ENCODE measurements at regions not wholly inside any gene's neighbourhood (a gene's known extent, or its start where the extent isn't known, plus 50 kb on each side); places are given as distances from the start of the nearest gene placed in this dataset.
"Not testable (repeated sequence)": the region's sequence is repeated elsewhere in the genome, so short reads cannot be mapped to it uniquely, and the experiment has no call there.

DNA sequence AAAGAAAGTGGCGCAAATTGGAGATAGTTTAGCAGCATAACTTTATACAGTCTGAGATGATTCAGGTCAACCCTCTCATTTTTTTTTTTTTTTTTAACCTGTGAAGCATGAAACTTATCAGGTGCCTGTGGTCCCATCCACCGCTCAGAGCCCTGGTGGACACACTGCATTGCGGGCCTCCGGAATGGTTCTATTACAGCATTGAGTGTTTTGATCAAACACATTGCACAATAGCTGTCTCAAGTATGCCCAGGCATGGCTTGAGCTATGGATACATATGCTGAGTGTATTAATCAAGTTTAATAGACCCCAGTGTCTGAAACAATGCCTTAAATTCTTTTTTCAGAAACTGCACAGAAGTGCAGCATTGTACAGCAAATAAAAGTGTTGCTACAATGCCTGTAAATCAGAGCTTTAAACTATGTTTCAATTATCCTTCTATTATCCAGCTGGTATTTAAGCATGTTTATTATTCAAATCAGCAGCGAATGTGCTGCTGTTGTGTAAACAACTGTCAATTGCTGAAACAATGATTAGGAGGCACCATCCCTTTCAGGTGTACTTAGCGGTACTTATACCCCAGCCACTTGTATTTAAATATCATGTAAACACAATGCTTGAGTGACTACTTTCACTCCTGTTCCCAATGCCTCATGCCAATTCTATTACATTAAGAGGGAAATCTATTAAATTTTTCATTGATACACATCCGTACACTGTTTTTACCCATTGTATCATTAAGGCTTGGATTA lies 456.6 kb downstream of the RPS6KC1 start:
- Mint-ChIP-seq H3K27ac (no peak overlapping the region), H3K27me3 (peaks cover 4% of the 10 kb centered on the region), H3K9me3 (ENCODE audit: low read depth) (peaks cover 8% of the 10 kb centered on the region), H3K4me3 (no peak overlapping the region), H3K36me3 (no peaks in the 10 kb centered on the region), H3K4me1 (ENCODE audit: low read depth) (no peaks in the 10 kb centered on the region)

DNA sequence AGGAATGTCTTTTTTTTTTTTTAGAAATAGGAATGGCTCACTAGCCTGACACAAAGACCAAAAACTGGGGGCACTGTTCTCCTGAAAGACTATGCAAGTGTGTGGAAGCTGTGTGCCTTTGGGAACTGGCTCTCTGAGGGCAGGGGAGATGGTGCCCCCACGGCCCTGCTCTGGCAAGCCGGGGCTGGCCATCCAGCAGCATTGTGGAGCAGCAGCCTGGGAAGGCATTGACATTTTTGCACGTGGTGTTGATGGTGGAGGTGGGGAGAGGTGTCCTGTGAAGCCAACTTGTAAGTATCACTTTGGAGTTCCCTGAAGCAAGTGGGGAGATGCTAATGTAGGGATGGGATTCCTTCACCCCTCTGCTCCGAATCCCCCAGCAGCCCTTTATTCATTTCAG lies 460.1 kb downstream of the RPS6KC1 start:
- Mint-ChIP-seq H3K27me3 (peaks cover 4% of the 10 kb centered on the region), H3K27ac (no peak overlapping the region), H3K36me3 (no peaks in the 10 kb centered on the region), H3K9me3 (ENCODE audit: low read depth) (no peaks in the 10 kb centered on the region), H3K4me3 (no peak overlapping the region), H3K4me1 (ENCODE audit: low read depth) (no peaks in the 10 kb centered on the region)

DNA sequence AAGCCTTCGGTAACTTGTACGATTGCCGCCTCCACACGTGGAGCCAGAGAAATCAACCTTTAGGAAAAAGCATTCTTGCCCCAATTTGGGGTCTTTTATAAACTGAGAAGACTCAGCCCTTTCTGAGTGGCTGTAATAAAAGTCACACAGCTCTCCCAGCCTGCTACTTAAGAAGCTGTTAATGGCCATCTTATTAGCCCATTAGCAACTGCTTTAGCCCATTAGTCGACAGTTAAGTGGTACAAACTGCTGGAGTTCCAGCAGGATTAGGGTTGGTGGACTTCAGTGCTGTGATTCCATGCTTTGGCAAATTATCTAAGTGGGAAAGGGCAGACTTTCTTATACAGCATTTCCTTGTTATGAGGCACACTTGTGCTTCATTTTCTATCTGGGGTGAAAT lies 461.3 kb downstream of the RPS6KC1 start:
- H3K27me3 Mint-ChIP-seq: peaks cover 4% of the 10 kb centered on the region
- no peaks in the 10 kb centered on the region for H3K4me1 Mint-ChIP-seq (ENCODE audit: low read depth)
- H3K36me3 Mint-ChIP-seq: no peaks in the 10 kb centered on the region
- H3K27ac Mint-ChIP-seq: no peak overlapping the region
- H3K4me3 Mint-ChIP-seq: no peak overlapping the region
- H3K9me3 Mint-ChIP-seq (ENCODE audit: low read depth): no peaks in the 10 kb centered on the region

DNA sequence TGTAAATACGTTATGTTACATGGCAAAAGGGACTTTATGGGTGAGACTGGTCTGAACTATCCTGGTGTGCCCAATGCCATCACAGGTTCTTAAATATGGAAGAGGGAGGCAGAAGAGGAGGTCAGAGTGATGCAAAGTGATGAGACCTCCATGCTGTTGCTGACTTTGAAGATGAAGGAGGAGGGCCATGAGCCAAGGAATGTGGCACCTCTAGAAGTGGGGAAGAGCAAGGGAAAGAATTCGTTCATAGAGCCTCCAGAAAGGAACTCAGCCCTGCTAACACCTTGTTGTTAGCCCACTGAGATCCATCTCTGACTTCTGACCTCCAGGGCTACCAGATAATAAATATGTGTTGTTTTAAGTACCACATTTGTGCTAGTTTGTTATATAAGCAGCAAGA lies 462.0 kb downstream of the RPS6KC1 start:
- H3K27ac Mint-ChIP-seq: no peak overlapping the region
- no peak overlapping the region for H3K4me3 Mint-ChIP-seq
- H3K27me3 Mint-ChIP-seq: peaks cover 4% of the 10 kb centered on the region
- H3K4me1 Mint-ChIP-seq (ENCODE audit: low read depth): no peaks in the 10 kb centered on the region
- no peaks in the 10 kb centered on the region for H3K9me3 Mint-ChIP-seq (ENCODE audit: low read depth)
- no peaks in the 10 kb centered on the region for H3K36me3 Mint-ChIP-seq

DNA sequence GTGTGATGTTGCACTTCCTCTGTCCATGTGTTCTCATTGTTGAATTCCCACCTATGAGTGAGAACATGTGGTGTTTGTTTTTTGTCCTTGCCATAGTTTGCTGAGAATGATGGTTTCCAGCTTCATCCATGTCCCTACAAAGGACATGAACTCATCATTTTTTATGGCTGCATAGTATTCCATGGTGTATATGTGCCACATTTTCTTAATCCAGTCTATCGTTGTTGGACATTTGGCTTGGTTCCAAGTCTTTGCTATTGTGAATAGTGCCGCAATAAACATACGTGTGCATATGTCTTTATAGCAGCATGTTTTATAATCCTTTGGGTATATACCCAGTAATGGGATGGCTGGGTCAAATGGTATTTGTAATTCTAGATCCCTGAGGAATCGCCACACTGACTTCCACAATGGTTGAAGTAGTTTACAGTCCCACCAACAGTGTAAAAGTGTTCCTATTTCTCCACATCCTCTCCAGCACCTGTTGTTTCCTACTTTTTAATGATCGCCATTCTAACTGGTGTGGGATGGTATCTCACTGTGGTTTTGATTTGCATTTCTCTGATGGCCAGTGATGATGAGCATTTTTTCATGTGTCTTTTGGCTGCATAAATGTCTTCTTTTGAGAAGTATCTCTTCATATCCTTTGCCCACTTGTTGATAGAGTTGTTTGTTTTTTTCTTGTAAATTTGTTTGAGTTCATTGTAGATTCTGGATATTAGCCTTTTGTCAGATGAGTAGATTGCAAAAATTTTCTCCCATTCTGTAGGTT lies 463.6 kb downstream of the RPS6KC1 start:
- not testable (repeated sequence) for H3K27ac Mint-ChIP-seq; H3K27me3 Mint-ChIP-seq; H3K36me3 Mint-ChIP-seq; H3K4me1 Mint-ChIP-seq (ENCODE audit: low read depth); H3K9me3 Mint-ChIP-seq (ENCODE audit: low read depth); H3K4me3 Mint-ChIP-seq

DNA sequence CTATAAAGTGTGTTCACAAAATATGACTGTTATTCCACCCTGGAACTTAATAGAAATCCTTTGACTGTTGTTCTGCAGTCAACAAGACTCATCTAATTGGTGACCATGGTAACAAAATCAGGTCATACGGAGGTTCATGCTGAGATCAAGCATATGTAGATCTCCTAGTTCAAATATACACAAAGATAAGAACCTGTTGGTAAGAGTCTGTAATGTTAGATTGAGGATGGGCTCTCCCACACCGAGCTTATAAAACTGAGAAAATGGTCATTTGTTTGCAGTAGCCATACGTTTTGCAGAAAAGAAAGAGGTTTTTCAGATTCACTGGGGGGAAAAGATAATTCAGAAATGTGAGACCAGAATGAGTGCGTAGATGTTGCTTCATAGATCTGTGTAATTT lies 468.1 kb downstream of the RPS6KC1 start:
- H3K27me3 Mint-ChIP-seq: peaks cover 14% of the 10 kb centered on the region
- peaks cover 5% of the 10 kb centered on the region for H3K9me3 Mint-ChIP-seq (ENCODE audit: low read depth)
- no peaks in the 10 kb centered on the region for H3K36me3 Mint-ChIP-seq
- no peak overlapping the region for H3K4me3 Mint-ChIP-seq
- H3K27ac Mint-ChIP-seq: no peak overlapping the region
- H3K4me1 Mint-ChIP-seq (ENCODE audit: low read depth): no peaks in the 10 kb centered on the region

DNA sequence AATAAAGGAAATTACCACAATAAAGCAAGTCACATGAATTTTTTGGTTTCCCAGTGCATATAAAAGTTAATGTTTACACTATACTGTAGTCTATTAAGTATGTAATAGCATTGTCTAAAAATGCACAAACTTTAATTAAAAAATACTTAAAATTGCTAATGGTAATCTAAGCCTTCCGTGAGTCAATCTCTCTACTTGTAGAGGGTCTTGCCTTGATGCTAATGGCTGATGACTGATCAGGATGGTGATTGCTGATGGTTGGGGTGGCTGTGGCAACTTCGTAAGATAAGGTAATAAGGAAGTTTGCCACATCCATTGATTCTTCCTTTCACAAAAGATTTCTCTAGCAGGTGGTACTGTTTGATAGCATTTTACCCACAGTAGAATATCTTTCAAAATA lies 466.6 kb upstream of the PROX1 start:
- Mint-ChIP-seq H3K9me3 (ENCODE audit: low read depth) (peaks cover 5% of the 10 kb centered on the region), H3K27me3 (peaks cover 14% of the 10 kb centered on the region), H3K4me3 (no peak overlapping the region), H3K27ac (no peak overlapping the region), H3K4me1 (ENCODE audit: low read depth) (no peaks in the 10 kb centered on the region), H3K36me3 (no peaks in the 10 kb centered on the region)

DNA sequence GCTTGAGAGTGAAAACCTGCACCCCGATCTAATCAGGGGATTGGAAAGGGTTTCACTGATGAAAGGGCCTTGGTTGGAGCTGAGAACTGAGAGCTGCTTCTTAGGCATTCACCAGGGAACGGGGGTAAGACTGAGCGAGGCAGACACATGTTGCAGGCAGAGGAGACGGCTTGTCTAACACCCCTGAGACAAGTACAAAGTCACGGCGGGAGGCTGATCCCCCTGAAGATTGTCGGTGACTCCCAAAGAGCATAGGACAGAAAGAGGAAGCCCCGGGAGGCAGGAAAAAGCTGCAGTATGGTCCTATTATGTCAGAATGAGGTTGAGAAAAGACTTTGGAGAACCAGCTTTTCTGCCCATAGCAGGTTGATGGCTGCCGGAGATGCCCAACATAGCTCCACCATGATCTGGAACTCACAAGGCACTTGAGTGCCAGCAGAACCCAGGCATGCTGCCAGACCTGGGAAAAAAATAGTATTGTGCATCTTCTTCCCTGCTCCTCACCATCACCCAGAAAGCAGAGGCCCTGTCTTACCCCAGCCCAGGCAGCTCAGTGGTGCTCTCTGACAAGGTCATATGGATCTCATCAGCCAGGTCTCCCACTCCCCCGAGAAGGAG lies 463.9 kb upstream of the PROX1 start:
- no peaks in the 10 kb centered on the region for H3K36me3 Mint-ChIP-seq
- no peak overlapping the region for H3K27ac Mint-ChIP-seq
- H3K4me3 Mint-ChIP-seq: no peak overlapping the region

DNA sequence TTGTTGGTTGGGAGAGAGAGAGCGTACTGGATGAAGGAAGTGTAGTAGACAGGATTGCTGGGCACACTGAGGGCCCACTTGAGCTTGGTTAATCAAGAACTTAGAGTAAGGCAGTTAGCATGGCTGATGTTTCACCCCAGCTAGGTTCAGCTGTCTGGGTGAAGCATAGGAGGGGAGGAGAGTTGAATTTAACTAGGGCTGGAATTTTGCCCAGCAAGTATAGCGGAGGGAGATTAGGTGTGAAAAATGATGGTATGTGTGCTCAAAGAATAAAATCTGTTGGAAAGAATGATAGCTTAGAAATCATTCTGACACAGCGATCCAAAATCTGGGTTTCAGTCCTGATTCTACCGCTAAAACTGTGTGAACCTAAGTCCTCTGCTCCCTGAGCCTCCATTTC lies 461.5 kb upstream of the PROX1 start:
- H3K27ac Mint-ChIP-seq: no peak overlapping the region
- H3K4me3 Mint-ChIP-seq: no peak overlapping the region
- H3K36me3 Mint-ChIP-seq: no peaks in the 10 kb centered on the region
- no peaks in the 10 kb centered on the region for H3K4me1 Mint-ChIP-seq (ENCODE audit: low read depth)
- peaks cover 5% of the 10 kb centered on the region for H3K9me3 Mint-ChIP-seq (ENCODE audit: low read depth)
- peaks cover 5% of the 10 kb centered on the region for H3K27me3 Mint-ChIP-seq

More for the DNA sequence above, 463.9 kb upstream of the PROX1 start:
- peaks cover 12% of the 10 kb centered on the region for H3K27me3 Mint-ChIP-seq
- no peaks in the 10 kb centered on the region for H3K4me1 Mint-ChIP-seq (ENCODE audit: low read depth)
- peaks cover 5% of the 10 kb centered on the region for H3K9me3 Mint-ChIP-seq (ENCODE audit: low read depth)

DNA sequence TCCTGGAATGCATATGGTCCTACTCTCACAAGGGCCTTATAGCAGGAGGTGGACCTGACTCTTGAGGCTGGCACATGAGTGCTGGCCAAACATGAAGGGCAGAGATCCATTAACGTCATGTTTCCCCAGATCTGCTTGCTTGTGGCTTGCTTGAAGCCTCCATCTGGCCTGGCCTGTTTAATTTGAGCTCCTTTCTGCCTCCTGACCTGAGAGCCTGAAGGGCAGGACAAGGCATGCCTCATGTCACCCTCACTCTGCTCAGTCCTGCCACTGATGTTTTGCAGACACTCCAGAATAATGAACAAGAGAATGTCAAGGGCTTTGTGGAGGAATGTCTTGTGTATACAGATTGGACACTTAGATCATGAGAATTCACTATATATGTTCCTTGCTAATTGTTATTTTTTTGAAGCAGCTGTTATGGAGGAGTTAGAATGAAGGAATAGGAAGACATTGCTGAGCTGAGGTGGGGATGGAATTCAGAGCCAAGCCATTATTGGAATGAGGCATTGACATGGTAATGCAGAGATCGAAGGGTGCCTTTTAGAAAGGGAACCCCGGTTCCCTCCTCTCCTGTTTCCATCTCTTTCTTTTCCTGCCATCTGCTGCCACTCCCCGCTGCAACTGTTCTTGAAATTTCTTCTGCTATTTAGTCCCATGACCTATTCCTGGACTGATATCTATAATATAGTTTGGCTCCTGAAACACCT lies 457.0 kb upstream of the PROX1 start:
- Mint-ChIP-seq H3K4me3 (no peak overlapping the region), H3K27ac (no peak overlapping the region), H3K4me1 (ENCODE audit: low read depth) (no peaks in the 10 kb centered on the region), H3K36me3 (no peaks in the 10 kb centered on the region), H3K9me3 (ENCODE audit: low read depth) (no peaks in the 10 kb centered on the region), H3K27me3 (no peaks in the 10 kb centered on the region)

DNA sequence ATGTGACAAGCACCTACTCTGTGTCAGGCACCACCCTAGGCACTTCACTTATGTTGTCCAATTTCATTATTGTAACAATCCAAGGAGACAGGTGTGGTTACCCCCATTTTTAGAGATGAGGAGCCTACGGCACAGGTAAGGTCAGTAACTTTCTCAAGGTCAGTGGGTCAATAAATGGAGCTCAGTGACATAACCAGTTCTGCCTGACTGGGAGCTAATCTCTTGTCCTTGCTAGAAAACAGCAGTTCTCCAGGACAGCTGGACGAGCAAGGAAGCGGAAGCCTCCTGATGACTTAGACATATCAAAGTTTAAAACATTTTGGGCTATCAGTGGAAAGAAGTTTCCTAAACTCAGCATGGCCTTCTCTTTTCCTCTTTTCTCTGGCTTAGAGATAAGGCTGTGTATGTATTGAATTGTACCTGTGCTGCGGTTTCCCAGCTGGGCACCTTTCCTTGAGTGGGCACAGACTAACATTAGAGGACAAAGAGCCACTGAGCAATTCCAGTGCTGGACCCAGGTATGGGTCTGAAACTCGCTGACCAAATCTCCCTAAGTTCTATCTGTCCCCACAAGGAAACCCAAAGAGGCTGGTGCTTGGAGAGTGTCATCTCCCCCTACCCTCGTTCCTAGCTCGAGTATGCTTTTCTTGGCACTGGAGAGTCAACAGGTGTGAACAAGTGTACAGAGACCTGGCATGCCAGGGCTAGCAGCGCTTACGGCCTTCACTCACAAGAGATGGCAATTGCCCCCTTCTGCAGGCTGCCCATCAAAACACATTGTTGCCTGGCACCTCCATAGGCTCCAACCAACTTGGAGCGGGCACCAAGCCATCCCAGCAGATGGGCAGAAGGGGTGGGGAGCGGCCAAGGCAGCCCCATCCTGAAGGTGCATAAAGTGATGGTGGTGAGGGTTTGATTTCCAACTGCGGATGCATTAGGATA lies 456.1 kb upstream of the PROX1 start:
- Mint-ChIP-seq H3K9me3 (ENCODE audit: low read depth) (no peaks in the 10 kb centered on the region), H3K36me3 (no peaks in the 10 kb centered on the region), H3K27me3 (no peaks in the 10 kb centered on the region), H3K27ac (no peak overlapping the region), H3K4me3 (no peak overlapping the region), H3K4me1 (ENCODE audit: low read depth) (no peaks in the 10 kb centered on the region)

DNA sequence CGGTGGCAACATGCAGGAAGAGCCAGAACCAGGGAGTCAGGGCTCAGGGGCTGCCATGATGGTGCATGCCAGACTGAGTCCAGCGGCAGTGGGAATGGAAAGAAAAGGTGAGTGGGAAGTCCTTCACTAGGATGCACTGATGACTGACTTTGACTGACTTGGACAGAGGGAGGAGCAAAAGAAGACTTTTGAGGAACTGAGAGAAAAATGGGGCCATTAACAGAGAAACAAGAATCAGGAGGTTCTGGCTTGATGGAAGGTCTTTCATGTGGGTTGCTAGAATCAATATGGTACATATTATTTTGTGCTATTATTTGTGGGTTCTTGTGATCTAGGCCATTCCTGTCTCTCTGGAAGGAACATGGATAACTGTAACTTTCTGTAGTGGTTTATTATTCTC lies 454.6 kb upstream of the PROX1 start:
- Mint-ChIP-seq H3K9me3 (ENCODE audit: low read depth) (no peaks in the 10 kb centered on the region), H3K4me3 (no peak overlapping the region), H3K27me3 (peaks cover 2% of the 10 kb centered on the region), H3K4me1 (ENCODE audit: low read depth) (no peaks in the 10 kb centered on the region), H3K27ac (no peak overlapping the region), H3K36me3 (no peaks in the 10 kb centered on the region)

DNA sequence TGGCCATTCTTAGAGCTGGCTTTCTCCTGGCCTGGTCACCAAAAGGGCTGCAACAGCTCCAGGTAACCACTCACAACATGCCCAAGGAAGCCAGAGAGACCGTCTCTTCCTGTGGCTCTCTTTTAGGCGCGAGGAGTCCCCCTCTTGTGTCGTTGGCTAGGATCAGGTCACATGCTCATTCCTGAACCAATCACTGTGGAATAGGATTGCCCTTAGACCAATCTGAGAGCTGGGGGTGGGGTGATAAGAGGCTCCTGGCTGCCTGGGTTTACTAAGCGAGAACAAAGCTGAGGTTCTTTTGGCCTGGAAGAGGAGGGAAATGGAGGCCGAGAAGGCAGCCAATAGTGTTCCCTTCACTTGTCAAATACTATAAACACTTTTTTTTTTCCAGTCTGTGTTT lies 452.1 kb upstream of the PROX1 start:
- no peaks in the 10 kb centered on the region for H3K4me1 Mint-ChIP-seq (ENCODE audit: low read depth)
- H3K4me3 Mint-ChIP-seq: no peak overlapping the region
- H3K36me3 Mint-ChIP-seq: no peaks in the 10 kb centered on the region
- no peak overlapping the region for H3K27ac Mint-ChIP-seq
- H3K27me3 Mint-ChIP-seq: peaks cover 2% of the 10 kb centered on the region
- H3K9me3 Mint-ChIP-seq (ENCODE audit: low read depth): no peaks in the 10 kb centered on the region

DNA sequence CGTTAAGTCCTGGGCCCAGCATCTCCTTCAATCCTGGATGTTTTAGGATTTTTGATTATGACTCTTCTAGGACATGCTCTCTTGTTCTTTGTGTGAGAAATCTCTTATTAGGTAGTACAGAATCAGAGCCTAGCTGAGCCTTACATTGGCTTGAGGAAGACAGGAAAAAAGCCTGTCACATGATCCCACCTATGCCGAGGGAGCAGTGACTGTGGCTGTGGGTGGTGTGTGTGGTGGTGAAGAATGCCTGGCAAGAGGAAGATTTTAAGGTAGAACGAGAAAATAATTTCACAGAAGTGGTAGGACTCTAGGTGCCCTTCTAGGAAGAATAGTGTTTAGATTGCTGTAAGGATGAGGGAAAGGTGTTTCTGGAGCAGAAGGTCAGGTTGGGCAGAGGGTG lies 449.5 kb upstream of the PROX1 start:
- H3K4me1 Mint-ChIP-seq (ENCODE audit: low read depth): no peaks in the 10 kb centered on the region
- H3K27me3 Mint-ChIP-seq: peaks cover 5% of the 10 kb centered on the region
- H3K4me3 Mint-ChIP-seq: no peak overlapping the region
- H3K9me3 Mint-ChIP-seq (ENCODE audit: low read depth): no peaks in the 10 kb centered on the region
- H3K36me3 Mint-ChIP-seq: no peaks in the 10 kb centered on the region
- H3K27ac Mint-ChIP-seq: no peak overlapping the region
